Hematopoietic multipotent progenitor cell (in vitro differentiated cells): ENCODE measurements at regions not wholly inside any gene's neighbourhood (a gene's known extent, or its start where the extent isn't known, plus 50 kb on each side); places are given as distances from the start of the nearest gene placed in this dataset. TPM values are rescaled to one million over a fixed set of nuclear protein-coding genes. Genes with fewer than 3 reads are reported as not detected.

ENCODE experiments used
- DNase-seq, 3 donors: peaks; one replicate each; pipeline ENCODE4 v3.0.0-alpha.2; 2011 to 2015; ENCODE audit warnings: low read depth in 2 of 3, low spot score in 2 of 3
- small RNA-seq: library from RNA; depleted of rRNA; stranded (forward); fragments of <200 nt; gene quantifications from one replicate; pipeline ENCODE3, GENCODE V24; 2012

- DNase-seq = no peak
Measured at GRCh38 chr6:8530785-8531435, 95.6 kb upstream of the SLC35B3 start.

- no peak for DNase-seq
Measured at GRCh38 chr6:8529250-8529649, 93.9 kb upstream of the SLC35B3 start.

GRCh38 chr6:8527818-8528217 is 92.5 kb upstream of the SLC35B3 start:
- DNase-seq = no peak

GRCh38 chr6:8526624-8527023 is 91.3 kb upstream of the SLC35B3 start:
- DNase-seq = no peak

GRCh38 chr6:8525370-8525769 is 90.0 kb upstream of the SLC35B3 start:
- DNase-seq = no peak

- DNase-seq = no peak
Measured at GRCh38 chr6:8513174-8513573, 77.8 kb upstream of the SLC35B3 start.

GRCh38 chr6:8507286-8507685 is 71.9 kb upstream of the SLC35B3 start:
- no peak for DNase-seq

- no peak for DNase-seq
Measured at GRCh38 chr6:8506126-8506525, 70.8 kb upstream of the SLC35B3 start.

GRCh38 chr6:8499540-8499939 is 64.2 kb upstream of the SLC35B3 start:
- peak in 1 of 3 donors; percentile 2 for DNase-seq

GRCh38 chr6:8494730-8495129 is 59.4 kb upstream of the SLC35B3 start:
- DNase-seq = no peak

- DNase-seq = no peak
Measured at GRCh38 chr6:8492536-8493133, 57.3 kb upstream of the SLC35B3 start.

Small RNAs in the stretch of these regions (small RNA-seq; reads per million reads assigned to genes)
- gene RF02101 (not detected), gene RNU6ATAC21P (not detected)
